Hematopoietic multipotent progenitor cell treated with erythropoietin and hydrocortisone succinate and interleukin-3 and kit ligand, for 17 days (in vitro differentiated cells): ENCODE measurements at regions not wholly inside any gene's neighbourhood (a gene's known extent, or its start where the extent isn't known, plus 50 kb on each side); places are given as distances from the start of the nearest gene placed in this dataset.

Experiments
- DNase-seq: peaks from one replicate; pipeline ENCODE4 v3.0.0-alpha.2; 2015; ENCODE audit warnings: low spot score

GRCh38 chr12:98351784-98352183, 163.6 kb upstream of the TMPO start:
- DNase-seq, result no peak

GRCh38 chr12:98352218-98352811, 163.1 kb upstream of the TMPO start:
- no peak for DNase-seq

- DNase-seq, result no peak
These were observed 162.6 kb upstream of the TMPO start for GRCh38 chr12:98352835-98353234.

- no peak for DNase-seq
These were observed 160.8 kb upstream of the TMPO start for GRCh38 chr12:98354520-98355035.

GRCh38 chr12:98355322-98355721, 160.1 kb upstream of the TMPO start:
- DNase-seq, result no peak

- DNase-seq, result no peak
These were observed 159.5 kb upstream of the TMPO start for GRCh38 chr12:98355933-98356332.

- DNase-seq, result no peak
These were observed 157.2 kb upstream of the TMPO start for GRCh38 chr12:98358144-98358543.

GRCh38 chr12:98359856-98360255, 155.5 kb upstream of the TMPO start:
- no peak for DNase-seq

- DNase-seq, result no peak
These were observed 155.0 kb upstream of the TMPO start for GRCh38 chr12:98360401-98360800.

GRCh38 chr12:98369581-98369980, 145.8 kb upstream of the TMPO start:
- no peak for DNase-seq

GRCh38 chr12:98370976-98371375, 144.4 kb upstream of the TMPO start:
- no peak for DNase-seq

GRCh38 chr12:98371419-98371818, 144.0 kb upstream of the TMPO start:
- DNase-seq, result no peak

- DNase-seq, result no peak
These were observed 142.9 kb upstream of the TMPO start for GRCh38 chr12:98372340-98373024.

GRCh38 chr12:98373025-98373554, 142.3 kb upstream of the TMPO start:
- no peak for DNase-seq

GRCh38 chr12:98374007-98374406, 141.4 kb upstream of the TMPO start:
- DNase-seq, result no peak

GRCh38 chr12:98379106-98379505, 136.3 kb upstream of the TMPO start:
- no peak for DNase-seq

GRCh38 chr12:98385641-98386040, 129.7 kb upstream of the TMPO start:
- DNase-seq, result no peak

GRCh38 chr12:98387444-98387843, 127.9 kb upstream of the TMPO start:
- DNase-seq, result no peak

GRCh38 chr12:98388126-98388525, 127.3 kb upstream of the TMPO start:
- no peak for DNase-seq

GRCh38 chr12:98389593-98389992, 125.8 kb upstream of the TMPO start:
- no peak for DNase-seq

GRCh38 chr12:98397323-98398105, 117.9 kb upstream of the TMPO start:
- peak; percentile 60 for DNase-seq

- DNase-seq, result no peak
These were observed 115.9 kb upstream of the TMPO start for GRCh38 chr12:98399532-98399931.

GRCh38 chr12:98401427-98401826, 114.0 kb upstream of the TMPO start:
- DNase-seq, result no peak
